Activated CD4-positive, alpha-beta T cell treated with anti-CD3 and anti-CD28 coated beads, Interleukin-2, amount 50 U/mL, for 48 hours (primary cell): ENCODE measurements at regions not wholly inside any gene's neighbourhood (a gene's known extent, or its start where the extent isn't known, plus 50 kb on each side); places are given as distances from the start of the nearest gene placed in this dataset.
"Not testable (repeated sequence)": the region's sequence is repeated elsewhere in the genome, so short reads cannot be mapped to it uniquely, and the experiment has no call there.

Source experiments
- DNase-seq, 2 experiments: peaks; one replicate each; pipeline ENCODE4 v3.0.0-alpha.2; 2020

DNA sequence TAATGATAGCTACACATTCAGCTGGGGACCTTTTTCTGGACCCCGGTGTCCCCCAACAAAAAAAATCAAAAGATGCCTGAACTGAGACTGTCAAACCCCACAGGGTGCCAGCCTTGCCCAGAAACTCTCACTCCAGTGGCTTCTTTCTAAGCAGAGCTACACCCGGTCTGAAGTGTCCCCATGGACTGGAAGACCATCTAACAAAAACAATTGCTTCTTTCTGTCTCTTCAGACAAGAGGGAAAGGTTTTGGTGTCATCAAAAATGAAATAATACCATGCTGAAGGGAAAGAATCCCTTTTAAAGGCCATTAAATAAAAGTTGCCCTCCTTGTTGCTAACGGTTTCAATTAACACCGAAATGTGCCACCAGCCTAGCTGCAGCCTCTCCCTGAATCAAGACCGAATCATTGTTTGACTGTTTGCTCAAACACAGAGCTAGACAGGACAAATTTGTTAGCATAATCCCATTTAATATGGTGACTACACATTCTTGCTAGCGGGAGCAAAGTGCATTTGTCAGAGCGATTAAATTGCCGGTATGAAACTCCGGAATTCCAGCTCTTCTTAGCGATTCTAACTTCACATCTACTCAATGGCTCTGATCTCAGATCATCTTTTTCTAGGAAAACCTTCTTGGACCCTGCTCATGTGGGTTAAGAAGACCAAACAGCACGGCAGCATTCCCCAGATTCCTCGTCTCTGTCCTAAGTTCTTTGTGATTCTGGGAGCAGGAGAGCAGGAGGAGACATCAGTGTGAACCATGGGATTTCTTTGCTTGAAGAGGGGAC, 397.5 kb upstream of the PRKCQ start:
- no peak for DNase-seq

DNA sequence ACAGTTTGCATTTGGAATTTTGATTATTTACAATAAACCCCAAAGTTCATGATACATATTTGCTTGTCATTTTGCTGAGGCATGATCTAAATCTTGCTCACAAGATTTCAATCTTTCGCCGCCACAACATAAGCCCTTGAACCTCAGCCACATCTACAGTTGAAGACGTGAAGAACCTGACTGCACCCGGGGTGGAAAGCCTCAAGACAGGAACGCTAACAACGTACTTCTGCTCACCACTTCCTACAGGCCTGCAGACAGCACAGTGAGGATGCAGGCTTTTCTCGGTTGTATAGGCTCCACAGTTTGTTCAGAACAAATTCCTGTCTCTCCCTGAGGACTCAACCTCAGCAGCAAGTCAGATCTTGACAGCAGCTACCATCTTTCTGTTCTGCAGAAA, 393.8 kb upstream of the PRKCQ start:
- DNase-seq, result peak in 1 of 2 experiments; percentile 13

DNA sequence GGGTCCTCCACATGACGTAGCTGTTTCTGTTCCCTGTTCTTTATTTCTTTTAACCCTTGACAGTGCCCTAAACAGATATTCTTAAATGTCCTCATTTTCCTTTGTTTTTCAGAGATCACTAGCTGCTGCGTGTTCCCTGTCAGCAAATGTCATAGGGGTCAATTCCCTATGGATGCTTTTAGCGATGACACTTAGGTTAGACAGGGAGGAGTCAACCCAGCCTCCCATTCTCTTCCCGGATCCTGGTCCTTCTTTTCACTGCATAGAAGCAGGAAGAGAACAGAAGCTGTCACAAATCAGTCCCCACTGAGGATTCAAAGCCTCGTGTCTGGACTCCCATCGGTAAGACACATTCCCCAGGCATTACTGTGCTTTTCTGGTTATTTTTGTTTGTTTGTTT, 392.1 kb upstream of the PRKCQ start:
- DNase-seq, result no peak

DNA sequence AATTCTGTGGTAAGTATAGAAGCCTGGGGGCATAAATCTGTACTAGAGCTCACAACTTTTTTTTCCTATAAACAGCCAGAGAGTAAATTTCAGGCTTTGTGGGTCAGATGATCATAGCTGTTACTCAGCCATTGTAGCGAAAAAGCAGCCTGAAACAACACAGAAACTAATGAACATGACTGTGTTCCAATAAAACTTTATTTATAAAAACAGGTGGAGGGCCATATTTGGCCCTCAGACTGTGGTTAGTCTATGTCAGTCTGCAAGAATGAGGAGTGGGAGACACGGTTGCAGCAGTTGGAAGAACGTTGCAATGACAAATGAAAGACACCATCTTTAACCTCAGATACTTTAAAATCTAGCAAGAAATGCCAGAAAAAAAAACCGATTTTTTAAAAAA, 389.6 kb upstream of the PRKCQ start:
- DNase-seq, result no peak

DNA sequence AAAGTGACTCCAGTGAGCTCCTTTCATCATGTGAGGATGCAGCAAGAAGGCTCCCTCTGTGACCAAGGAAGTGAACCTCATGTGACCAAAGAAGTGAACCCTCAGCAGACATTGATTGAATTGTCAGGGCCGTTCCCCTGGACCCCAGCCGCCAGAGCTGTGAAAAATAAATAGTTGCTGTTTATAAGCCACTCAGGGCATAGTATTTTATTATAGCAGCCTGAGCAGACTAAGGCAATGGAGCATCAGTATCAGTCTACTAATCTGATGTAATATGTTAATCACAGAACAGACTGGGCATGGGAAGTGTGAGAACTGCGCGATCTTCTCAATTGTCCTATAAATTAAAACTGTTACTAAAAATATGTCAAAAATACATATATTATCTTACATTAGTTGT, 384.5 kb upstream of the PRKCQ start:
- DNase-seq, result no peak

DNA sequence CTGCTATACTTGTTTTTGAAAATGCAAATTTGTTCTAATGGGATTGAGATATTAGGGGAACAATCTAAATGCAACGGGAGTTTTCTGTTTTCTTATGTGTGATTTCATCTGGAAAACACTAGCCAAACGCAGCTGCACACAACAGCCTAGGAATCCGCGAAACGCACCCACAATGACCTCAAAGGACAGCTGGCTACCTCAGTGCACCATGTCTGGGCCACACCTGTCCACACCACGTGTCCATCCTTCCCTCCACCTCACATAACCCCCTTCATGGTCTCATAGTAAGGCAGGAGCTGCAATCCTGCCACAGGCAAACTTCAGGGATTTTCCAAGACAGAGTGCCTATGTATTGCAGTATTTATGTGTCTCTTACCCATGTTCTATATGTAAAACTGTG, 382.5 kb upstream of the PRKCQ start:
- no peak for DNase-seq

DNA sequence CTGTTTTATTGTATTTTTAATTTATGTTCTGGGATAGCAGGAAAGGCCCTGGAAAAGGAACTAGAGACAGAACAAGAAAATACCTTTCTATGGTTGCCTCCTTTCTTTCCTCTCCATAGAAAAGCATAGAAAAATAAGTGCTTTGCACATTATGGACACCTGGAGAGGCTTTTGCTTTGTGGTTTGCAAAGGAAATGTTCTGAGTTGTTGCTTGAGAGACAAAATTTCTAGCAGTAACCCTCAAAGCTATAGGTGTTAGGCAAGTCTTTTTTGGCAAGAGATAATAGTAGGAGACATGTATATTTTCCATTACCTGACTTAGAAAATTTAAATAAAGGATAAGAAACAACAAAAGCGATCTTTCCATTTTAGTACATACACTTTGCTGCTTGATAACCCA, 378.6 kb upstream of the PRKCQ start:
- DNase-seq, result no peak

DNA sequence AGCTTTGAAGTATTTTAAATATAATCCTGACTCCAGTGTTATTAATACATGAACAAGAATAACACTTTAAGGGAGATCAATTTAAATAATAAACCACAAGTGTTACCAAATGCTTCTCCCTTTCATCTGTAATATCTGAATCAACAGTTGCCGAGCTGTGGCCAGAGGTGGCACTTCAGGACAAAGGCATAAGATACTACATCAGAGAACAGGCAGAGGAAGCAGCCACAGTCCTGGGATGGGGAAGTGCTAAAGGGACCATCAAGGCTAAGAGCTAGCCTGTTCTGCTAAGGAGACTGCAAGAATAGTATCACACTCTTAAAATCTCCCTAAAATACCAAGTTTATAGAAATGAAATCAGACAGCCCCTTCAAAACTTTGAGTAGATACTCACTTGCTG, 378.2 kb upstream of the PRKCQ start:
- no peak for DNase-seq

DNA sequence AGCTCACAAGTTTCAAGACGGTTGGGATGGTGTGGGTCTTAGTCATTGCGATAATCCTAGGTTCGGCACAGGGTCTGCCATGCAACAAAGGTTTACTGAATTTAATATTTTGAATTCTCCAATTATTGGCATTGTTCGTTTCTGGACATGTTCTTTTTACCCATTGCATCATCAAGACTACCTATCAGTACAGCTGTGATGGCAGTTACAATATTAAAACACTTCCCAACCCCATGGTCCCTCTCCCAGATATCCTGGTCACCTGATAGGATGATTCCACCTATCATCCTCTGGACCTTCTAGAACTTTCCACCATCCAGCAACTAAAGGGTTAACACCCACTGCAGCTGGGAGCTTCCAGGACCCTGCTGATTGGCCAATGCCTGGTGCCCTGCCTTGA, 377.8 kb upstream of the PRKCQ start:
- no peak for DNase-seq

DNA sequence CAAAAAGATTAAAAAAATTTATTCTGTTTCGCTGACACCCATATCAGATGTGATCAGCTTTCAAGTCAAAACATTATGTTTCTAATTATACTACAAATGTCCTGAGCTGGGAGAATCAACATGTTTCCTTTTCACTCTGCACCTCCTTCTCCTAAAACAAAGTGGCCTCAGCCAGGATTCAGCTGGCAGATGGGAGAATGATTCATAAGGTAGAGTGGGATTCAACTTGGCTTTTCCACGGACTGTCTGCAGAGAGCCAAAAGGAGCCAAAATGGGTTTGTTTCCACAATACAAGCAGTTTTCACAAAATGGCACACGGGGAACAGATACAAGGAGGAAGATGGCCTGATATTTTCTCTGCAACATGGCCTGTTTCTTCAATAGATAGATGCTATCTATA, 376.5 kb upstream of the PRKCQ start:
- no peak for DNase-seq

DNA sequence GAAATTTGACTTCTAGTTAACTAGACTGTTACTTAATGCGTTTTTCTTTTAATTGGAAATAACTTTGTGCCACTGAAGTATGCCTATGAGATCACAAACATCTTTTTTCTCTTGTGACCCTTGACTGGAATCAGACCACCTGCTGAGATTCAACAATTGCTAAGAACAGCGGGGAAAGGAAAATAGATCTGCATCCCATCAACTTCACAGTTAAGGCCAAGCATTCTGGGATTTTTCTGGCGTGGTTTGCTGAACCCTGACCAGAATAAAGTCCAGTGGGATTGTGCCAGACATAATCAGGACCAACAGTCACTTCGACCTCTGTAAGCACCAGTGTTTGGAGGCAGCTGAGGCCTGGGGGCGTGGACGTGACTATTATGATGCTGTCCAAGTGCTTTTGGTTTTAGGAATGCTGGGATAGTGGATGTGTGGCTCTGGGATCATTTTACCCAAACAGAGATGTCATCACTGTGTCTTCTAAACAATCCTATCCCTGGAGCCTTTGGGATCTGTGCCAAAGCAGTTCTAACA, 373.3 kb upstream of the PRKCQ start:
- DNase-seq, result no peak

DNA sequence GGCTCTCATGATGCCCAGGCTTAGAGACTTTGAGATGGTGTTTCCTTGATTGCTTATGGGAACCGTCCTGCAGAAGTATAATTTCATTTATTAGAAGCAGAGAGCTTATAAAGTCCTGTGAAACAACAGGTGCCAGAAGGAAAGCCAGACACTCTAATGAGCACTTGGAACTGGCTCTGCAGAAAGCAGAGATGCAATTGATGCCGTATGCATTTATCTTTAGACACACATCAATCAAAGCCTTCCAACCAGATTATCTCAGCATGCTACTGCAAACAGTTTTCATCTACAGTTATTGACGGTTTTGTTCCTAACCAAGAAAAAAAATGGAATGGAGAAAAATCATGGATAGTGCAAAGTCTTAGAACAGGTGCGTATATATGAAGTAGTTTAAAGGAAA, 371.7 kb upstream of the PRKCQ start:
- DNase-seq, result no peak

DNA sequence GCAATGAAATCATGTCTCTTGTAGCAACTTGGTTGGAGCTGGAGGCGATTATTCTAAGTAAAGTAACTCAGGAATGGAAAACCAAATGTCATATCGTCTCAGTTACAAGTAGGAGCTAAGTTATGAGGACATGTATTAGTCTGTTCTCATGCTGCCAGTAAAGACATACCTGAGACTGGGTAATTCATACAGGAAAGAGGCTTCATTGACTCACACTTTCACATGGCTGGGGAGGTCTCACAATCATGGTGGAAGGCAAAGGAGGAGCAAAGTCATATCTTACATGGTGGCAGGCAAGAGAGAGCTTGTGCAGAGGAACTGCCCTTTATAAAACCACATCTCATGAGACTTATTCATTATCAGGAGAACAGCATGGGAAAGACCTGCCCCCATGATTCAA, 370.1 kb upstream of the PRKCQ start:
- no peak for DNase-seq

DNA sequence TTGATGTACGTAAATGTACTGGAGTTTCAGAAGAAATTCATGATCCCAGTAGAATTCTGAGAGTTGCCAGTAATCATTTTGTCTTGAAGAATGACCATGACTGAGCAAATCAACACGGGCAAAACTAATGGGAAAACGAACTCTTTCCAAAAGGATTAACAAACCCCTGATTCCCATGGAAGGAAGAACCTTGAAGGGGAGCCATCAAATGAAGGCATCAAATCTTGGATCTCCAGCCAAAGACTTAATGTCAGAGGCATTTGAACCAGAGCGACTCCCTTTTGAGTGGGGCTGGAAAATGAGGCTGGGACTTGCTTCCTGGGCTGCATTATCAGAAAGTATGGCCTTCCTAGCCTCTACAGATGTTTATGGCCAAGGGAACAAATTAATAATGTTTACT, 364.4 kb upstream of the PRKCQ start:
- DNase-seq, result no peak

DNA sequence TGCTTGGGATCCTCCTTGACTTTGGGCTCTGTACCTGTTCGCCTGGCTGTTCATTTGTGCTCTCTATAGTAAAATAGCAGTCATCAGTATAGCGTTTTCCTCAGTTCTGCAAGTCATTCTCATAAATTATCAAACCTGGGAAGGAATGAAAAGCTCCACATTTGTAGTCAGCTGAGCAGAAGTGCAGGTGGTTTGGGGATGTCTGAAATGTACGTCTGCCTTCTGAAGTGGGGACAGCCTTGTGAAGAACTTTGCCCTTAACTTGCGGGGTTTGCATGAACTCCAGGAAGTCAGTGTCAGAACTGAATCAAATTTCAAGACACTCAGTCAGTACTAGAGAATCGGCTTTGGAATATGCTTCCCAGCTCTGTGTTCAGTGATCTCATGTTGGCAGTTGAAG, 358.3 kb upstream of the PRKCQ start:
- no peak for DNase-seq

DNA sequence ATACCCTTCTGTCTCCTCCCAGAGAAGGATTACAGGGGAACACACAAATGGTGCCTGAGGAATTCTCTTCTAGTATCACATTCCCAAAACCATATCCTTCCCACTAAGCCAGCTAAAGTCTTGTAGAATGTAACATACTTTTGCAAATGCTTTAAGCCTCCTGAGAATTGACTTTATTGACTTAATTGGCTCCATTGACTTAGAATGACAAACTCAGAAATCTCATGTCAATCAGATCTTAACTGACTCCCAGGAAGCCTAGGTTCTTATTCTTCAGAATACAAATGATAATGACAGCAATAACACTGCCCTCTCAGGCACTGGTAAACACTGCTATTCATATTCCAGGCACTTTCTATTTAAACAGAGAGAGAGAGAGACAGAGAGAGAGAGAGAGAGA, 356.9 kb upstream of the PRKCQ start:
- no peak for DNase-seq

DNA sequence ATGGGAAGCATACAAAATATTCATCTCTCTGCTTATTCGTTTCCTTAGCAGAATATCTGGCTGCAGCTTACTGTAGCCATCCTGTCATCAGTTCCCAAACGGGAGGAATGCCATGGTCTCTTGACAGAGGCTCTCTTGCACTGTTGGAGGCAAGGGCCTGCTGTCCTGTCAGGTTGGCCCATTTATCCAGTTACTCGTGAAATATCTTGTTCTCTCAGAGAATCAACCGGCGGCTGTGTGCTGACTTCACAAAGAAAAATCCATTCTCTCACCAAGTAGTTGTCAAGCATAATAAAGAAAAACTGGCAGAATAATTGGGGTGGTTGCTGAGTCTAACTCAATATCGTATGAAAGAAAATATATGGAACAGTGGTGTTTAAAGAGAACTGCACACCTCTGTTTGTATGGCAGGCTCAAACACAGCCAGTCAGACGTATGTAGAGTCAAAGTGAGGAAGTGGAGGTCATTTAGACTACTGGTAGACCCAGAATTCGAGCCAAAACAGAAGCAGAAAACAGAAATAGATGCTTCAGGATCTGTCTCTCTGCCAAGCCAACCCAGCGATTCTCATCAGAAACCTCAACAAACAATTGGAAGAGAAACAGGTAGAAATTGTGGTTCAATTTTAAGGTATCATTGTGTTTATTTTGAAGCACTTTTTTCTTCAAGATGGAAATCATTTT, 349.2 kb upstream of the PRKCQ start:
- no peak for DNase-seq

DNA sequence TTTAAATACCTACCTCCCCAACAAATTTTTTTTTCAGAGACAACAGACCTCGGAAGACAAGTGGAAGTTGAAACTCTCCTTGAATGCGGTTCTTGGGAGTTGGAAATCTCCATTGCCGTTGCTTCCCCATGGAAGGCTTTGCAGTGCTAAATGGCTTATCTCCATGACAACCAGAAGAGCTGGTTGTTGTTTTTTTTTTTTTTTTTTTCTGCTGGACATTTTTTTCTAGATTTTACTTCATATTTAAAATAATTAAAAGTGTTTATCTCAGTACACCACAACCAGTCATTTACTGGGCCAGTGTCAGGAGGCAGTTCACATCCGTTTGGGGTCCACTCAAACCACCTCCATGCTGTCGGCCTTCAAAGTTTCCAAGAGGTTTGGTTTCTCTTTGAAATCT, 348.5 kb upstream of the PRKCQ start:
- DNase-seq, result no peak

DNA sequence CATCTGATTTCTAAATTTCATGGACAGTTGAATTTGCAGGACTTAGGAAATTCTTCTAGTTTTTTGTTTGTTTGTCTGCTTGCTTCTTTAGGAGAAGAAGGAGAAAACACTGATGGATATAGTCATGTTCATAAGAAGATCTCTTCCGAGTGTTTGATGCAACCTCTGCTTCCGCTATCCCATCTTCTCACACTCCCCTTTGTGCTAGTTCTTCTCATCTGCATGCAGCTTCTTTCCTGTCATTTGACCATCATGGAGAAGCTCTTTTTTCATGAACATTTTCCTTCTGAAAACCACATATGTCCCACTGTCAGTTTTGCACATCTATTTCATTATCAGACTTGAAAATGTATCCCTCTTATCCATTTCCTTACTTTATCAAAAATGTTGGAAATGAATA, 346.9 kb upstream of the PRKCQ start:
- DNase-seq, result no peak

DNA sequence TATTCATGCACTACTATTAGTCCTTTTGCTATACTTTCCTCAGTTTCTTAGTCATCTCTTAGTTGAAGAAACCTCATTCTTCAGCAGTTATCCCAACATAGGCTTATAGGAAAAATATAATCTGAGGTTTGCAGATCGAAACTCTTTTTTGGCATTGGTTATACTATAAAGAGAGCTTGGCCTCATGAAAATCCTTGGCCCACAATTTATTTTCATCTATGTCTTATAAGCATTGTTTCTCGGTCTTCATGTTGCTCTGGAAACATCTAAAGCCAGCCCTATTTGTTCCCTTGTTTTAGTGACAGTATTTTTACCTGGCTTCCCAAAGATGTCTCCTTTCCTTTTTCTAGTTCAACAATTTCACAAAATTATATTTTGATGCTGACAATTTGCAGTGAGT, 345.1 kb upstream of the PRKCQ start:
- no peak for DNase-seq

DNA sequence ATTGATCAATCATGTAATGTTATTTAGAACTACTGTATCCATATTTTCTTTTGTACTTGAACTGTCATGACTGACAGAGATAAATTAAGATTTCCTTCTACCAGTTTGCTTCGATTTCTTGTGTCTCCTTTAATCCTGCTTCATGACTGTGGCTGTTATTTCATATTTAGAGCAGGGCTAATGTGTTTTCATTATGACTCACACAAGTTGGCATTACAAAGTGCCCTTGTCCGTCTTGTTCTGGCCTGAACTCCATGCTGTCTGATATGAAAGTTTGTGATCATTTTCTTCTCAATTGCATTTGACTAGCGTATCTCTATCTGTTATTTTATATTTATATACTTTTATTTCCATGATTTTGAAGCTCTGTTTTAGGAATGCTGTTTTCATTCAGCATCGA, 344.1 kb upstream of the PRKCQ start:
- no peak for DNase-seq

DNA sequence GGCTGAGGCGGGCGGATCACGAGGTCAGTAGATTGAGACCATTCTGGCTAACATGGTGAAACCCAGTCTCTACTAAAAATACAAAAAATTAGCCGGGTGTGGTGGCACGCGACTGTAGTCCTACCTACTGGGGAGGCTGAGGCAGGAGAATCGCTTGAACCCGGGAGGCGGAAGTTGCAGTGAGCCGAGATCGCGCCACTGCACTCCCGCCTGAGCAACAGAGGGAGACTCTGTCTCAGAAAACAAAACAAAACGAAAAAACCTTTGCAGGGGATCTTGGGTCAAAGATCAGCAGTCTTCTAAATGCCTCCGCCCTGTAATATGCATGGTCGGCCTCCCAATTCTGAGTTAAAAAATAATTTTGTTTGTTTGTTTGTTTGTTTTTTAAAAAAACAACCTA, 340.9 kb upstream of the PRKCQ start:
- DNase-seq, result not testable (repeated sequence)

DNA sequence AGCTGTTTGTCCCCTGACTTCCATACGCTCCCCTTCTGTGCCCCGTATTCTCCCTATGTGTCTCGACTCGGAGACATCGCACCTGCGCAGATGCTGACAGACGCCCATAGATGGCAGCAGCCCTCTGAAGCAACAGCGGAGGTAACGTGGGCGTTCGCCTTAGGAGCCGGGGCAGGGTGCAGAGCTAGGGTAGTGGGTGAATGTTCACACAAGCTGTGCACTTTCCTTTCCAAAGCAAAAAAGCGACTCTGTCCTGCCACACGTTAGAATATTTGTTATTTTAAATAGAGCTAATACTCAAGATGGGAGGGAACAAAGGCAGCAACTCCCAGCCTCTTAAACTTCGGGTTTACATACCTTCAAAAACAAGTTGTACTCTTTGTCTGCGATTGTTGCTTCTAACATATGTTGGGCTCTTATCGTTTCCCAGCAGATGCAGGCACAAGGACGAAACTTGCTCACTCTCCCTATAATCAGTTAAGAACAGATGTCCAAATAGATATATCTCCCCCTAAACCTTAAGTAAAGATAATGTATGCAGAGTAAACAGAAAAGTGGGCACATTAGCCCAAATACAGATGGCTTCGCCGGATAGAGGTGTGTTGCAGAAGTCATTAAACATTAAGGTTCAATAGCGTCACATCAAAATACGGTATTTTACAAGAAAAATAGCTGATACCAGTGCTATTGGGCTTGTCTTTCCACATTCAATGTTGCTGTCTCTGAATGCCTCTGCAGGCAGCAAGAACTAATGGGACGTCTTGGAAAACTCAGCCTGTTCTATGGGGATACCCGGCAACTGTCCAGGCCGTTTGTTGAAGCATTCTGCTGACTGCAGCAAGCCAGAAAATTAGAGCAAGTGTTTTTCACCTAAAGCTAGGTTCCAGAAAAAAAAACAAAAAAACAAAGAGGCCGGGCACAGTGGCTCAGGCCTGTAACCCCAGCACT, 340.3 kb upstream of the PRKCQ start:
- DNase-seq, result peak; percentile 81 to 85
